K562 (cell line): ENCODE measurements at regions not wholly inside any gene's neighbourhood (a gene's known extent, or its start where the extent isn't known, plus 50 kb on each side); places are given as distances from the start of the nearest gene placed in this dataset.

ENCODE experiments used
- ADNP ChIP-seq: fragments of 200-800 bp; sonication (Bioruptor generic); IDR thresholded peaks from 2 replicates; pipeline ENCODE4 v1.6.1; 2016; ENCODE audit warnings: missing genetic modification characterization, missing compliant biosample characterization
- CREB3 ChIP-seq: fragments of 450-650 bp; conservative IDR thresholded peaks from 2 replicates; pipeline ENCODE4 v1.6.1; 2016; ENCODE audit warnings: missing genetic modification characterization, low read depth, mild to moderate bottlenecking, missing compliant biosample characterization, moderate library complexity
- ETV6 ChIP-seq, 3 experiments: fragments of 150-350 bp in 1 of 3; sonication (generic) in 1 of 3; formaldehyde crosslinking in 1 of 3; IDR thresholded peaks; 2 replicates each; pipeline versions ENCODE4 v1.6.1 to v1.8.0; 2014 to 2022; ENCODE audit warnings: borderline replicate concordance in 2 of 3, low read depth in 2 of 3, antibody characterized with exemption in 1 of 3, low read length in 1 of 3, mild to moderate bottlenecking in 1 of 3, missing genetic modification reagents in 1 of 3
- FIP1L1 ChIP-seq: fragments of 200-400 bp; formaldehyde crosslinking; IDR thresholded peaks from 2 replicates; pipeline ENCODE4 v1.6.1; 2018; ENCODE audit warnings: mild to moderate bottlenecking, low read depth, low read length; ENCODE audit not compliant: poor library complexity, severe bottlenecking
- GABPB1 ChIP-seq: sonication (generic); formaldehyde crosslinking; IDR thresholded peaks from 2 replicates; pipeline ENCODE4 v1.8.0; 2022; ENCODE audit warnings: mild to moderate bottlenecking, missing genetic modification reagents
- HMBOX1 ChIP-seq: sonication (generic); IDR thresholded peaks from 2 replicates; pipeline ENCODE4 v1.6.1; 2016
- KHSRP ChIP-seq: fragments of 450-650 bp; IDR thresholded peaks from 2 replicates; pipeline ENCODE4 v1.6.1; 2017
- NFE2L1 ChIP-seq: fragments of 450-650 bp; IDR thresholded peaks from 2 replicates; pipeline ENCODE4 v1.6.1; 2016; ENCODE audit warnings: missing genetic modification characterization, low read depth, mild to moderate bottlenecking, missing compliant biosample characterization, moderate library complexity, borderline replicate concordance
- NKRF ChIP-seq: fragments of 450-650 bp; IDR thresholded peaks from 2 replicates; pipeline ENCODE4 v1.6.1; 2016; ENCODE audit warnings: borderline replicate concordance
- PTTG1 ChIP-seq: fragments of 450-650 bp; IDR thresholded peaks from 2 replicates; pipeline ENCODE4 v1.6.1; 2016; ENCODE audit warnings: low read depth, mild to moderate bottlenecking, missing genetic modification characterization, missing compliant biosample characterization
- RBM25 ChIP-seq: fragments of 200-400 bp; formaldehyde crosslinking; IDR thresholded peaks from 2 replicates; pipeline ENCODE4 v1.6.1; 2018; ENCODE audit warnings: low read length, low read depth, moderate library complexity; ENCODE audit not compliant: severe bottlenecking
- RREB1 ChIP-seq: fragments of 250-450 bp; sonication (Bioruptor Pico); IDR thresholded peaks from 2 replicates; pipeline ENCODE4 v1.4.0; 2020
- SIRT6 ChIP-seq: IDR thresholded peaks from one replicate; pipeline ENCODE4 v1.6.1; 2012; ENCODE audit warnings: low read depth, mild to moderate bottlenecking, control low read depth, inconsistent platforms, low read length, moderate library complexity
- TCF7 ChIP-seq: sonication (generic); IDR thresholded peaks from 2 replicates; pipeline ENCODE4 v1.6.1; 2016; ENCODE audit warnings: antibody characterized with exemption, borderline replicate concordance
- ZNF124 ChIP-seq: sonication (generic); formaldehyde crosslinking; IDR thresholded peaks from 2 replicates; pipeline ENCODE4 v1.8.1; 2022; ENCODE audit warnings: missing genetic modification reagents
- ZNF436 ChIP-seq: fragments of 250-450, 450-650 bp; sonication (Bioruptor Pico); formaldehyde crosslinking; IDR thresholded peaks from 2 replicates; pipeline ENCODE4 v1.7.0; 2020; ENCODE audit warnings: mild to moderate bottlenecking
- ZSCAN32 ChIP-seq: fragments of 450-650 bp; formaldehyde crosslinking; IDR thresholded peaks from 2 replicates; pipeline ENCODE4 v1.4.0; 2020; ENCODE audit warnings: mild to moderate bottlenecking, moderate library complexity

GRCh38 chr2:21228041-21228895 lies 104.5 kb downstream of the TDRD15 start (continued):
- no peak for TF ChIP-seq RREB1 (CRISPR knock-in tag)
- no peak for TF ChIP-seq GABPB1 (CRISPR knock-in tag)
- TF ChIP-seq ZNF124 (CRISPR knock-in tag), result no peak
- TF ChIP-seq ZNF436 (CRISPR knock-in tag), result no peak
- no peak for TF ChIP-seq KHSRP
- TF ChIP-seq ADNP (tag), result no peak
- TF ChIP-seq RBM25, result no peak
- no peak for TF ChIP-seq TCF7
- no peak for TF ChIP-seq HMBOX1
- no peak for TF ChIP-seq CREB3 (tag)
- TF ChIP-seq SIRT6, result no peak
- TF ChIP-seq NFE2L1 (tag), result no peak
- TF ChIP-seq NKRF, result no peak
- no peak for TF ChIP-seq PTTG1 (tag)
- no peak for TF ChIP-seq ZSCAN32
- TF ChIP-seq ETV6 (IDR thresholded peaks at IDR 0.05; ENCODE audit: borderline replicate concordance in 1 of 2, low read depth in 2 of 2, low read length in 1 of 2), result 0 out of 4 replicates have a peak, but pooled peaks of 1 of the 2 experiments have one; percentile 40
- no peak for TF ChIP-seq ETV6 (CRISPR knock-in tag; IDR thresholded peaks at IDR 0.05; ENCODE audit: borderline replicate concordance)
- TF ChIP-seq FIP1L1, result no peak
